Right renal cortex interstitium (tissue), 3 donors: ENCODE measurements at regions not wholly inside any gene's neighbourhood (a gene's known extent, or its start where the extent isn't known, plus 50 kb on each side); places are given as distances from the start of the nearest gene placed in this dataset.

Experiments used
- DNase-seq, 3 donors: peaks; one replicate each; pipeline ENCODE4 v3.0.0-alpha.2; 2013; ENCODE audit warnings: low read depth in 3 of 3, low spot score in 2 of 3

- DNase-seq, result no peak
Observed at GRCh38 chr4:180483036-180483435, 1760.2 kb upstream of the TENM3 start.

GRCh38 chr4:180485407-180485806 is 1757.8 kb upstream of the TENM3 start:
- DNase-seq, result no peak

- no peak for DNase-seq
Observed at GRCh38 chr4:180486342-180486741, 1756.9 kb upstream of the TENM3 start.

GRCh38 chr4:180489787-180490186 is 1753.4 kb upstream of the TENM3 start:
- DNase-seq, result no peak

GRCh38 chr4:180491210-180491609 is 1752.0 kb upstream of the TENM3 start:
- no peak for DNase-seq

GRCh38 chr4:180493299-180493698 is 1749.9 kb upstream of the TENM3 start:
- DNase-seq, result no peak

- DNase-seq, result no peak
Observed at GRCh38 chr4:180500154-180500553, 1743.0 kb upstream of the TENM3 start.

- DNase-seq, result no peak
Observed at GRCh38 chr4:180512801-180513475, 1730.3 kb upstream of the TENM3 start.

GRCh38 chr4:180518906-180519305 is 1724.3 kb upstream of the TENM3 start:
- DNase-seq, result no peak

GRCh38 chr4:180521181-180521580 is 1722.0 kb upstream of the TENM3 start:
- no peak for DNase-seq

GRCh38 chr4:180525523-180526077 is 1717.6 kb upstream of the TENM3 start:
- no peak for DNase-seq

GRCh38 chr4:180528003-180528402 is 1715.2 kb upstream of the TENM3 start:
- DNase-seq, result no peak

GRCh38 chr4:180530787-180531186 is 1712.4 kb upstream of the TENM3 start:
- no peak for DNase-seq

- DNase-seq, result no peak
Observed at GRCh38 chr4:180532691-180533090, 1710.5 kb upstream of the TENM3 start.

- no peak for DNase-seq
Observed at GRCh38 chr4:180538384-180539057, 1704.7 kb upstream of the TENM3 start.

- no peak for DNase-seq
Observed at GRCh38 chr4:180539284-180539683, 1703.9 kb upstream of the TENM3 start.

- no peak for DNase-seq
Observed at GRCh38 chr4:180541678-180542077, 1701.5 kb upstream of the TENM3 start.

- no peak for DNase-seq
Observed at GRCh38 chr4:180542445-180543100, 1700.6 kb upstream of the TENM3 start.

- no peak for DNase-seq
Observed at GRCh38 chr4:180550106-180550505, 1693.1 kb upstream of the TENM3 start.

GRCh38 chr4:180557348-180557747 is 1685.9 kb upstream of the TENM3 start:
- DNase-seq, result no peak

GRCh38 chr4:180557950-180558349 is 1685.3 kb upstream of the TENM3 start:
- no peak for DNase-seq

- no peak for DNase-seq
Observed at GRCh38 chr4:180558427-180558826, 1684.8 kb upstream of the TENM3 start.
